Astrocyte of the cerebellum (primary cell): ENCODE measurements at regions not wholly inside any gene's neighbourhood (a gene's known extent, or its start where the extent isn't known, plus 50 kb on each side); places are given as distances from the start of the nearest gene placed in this dataset.

Experiments
- DNase-seq: peaks from one replicate; pipeline ENCODE4 v3.0.0-alpha.2; 2011; ENCODE audit warnings: low read depth
- H3K4me3 ChIP-seq: 2 replicates; pipeline ENCODE4 v1.5.1; 2011; ENCODE audit warnings: mild to moderate bottlenecking, low read depth, low read length, moderate library complexity
- CTCF ChIP-seq: IDR thresholded peaks from 2 replicates; pipeline ENCODE4 v1.5.1; 2012; ENCODE audit warnings: low read length, low read depth, moderate library complexity, mild to moderate bottlenecking; ENCODE audit errors: missing control alignments
- in situ Hi-C: cut with HindIII; loops from 2 replicates; pipeline ENCODE4 v1.10.0; 2017; ENCODE audit warnings: low sequenced_read_pairs

GRCh38 chr7:113664867-113665266 is 253.9 kb downstream of the PPP1R3A start:
- in situ Hi-C loops = no loop called here
- H3K4me3 ChIP-seq = no peak overlapping the region
- no peak for TF ChIP-seq CTCF
- DNase-seq = no peak

- TF ChIP-seq CTCF = no peak
- H3K4me3 ChIP-seq = no peak overlapping the region
- no peak for DNase-seq
- in situ Hi-C loops = no loop called here
These were observed 259.4 kb downstream of the PPP1R3A start for GRCh38 chr7:113659416-113659815.

- in situ Hi-C loops = no loop called here
- TF ChIP-seq CTCF = no peak
- no peak for DNase-seq
- no peak overlapping the region for H3K4me3 ChIP-seq
These were observed 261.2 kb downstream of the PPP1R3A start for GRCh38 chr7:113657603-113658002.

- DNase-seq = peak; percentile 12
- no peak overlapping the region for H3K4me3 ChIP-seq
- TF ChIP-seq CTCF = no peak
- in situ Hi-C loops = no loop called here
These were observed 266.3 kb downstream of the PPP1R3A start for GRCh38 chr7:113652501-113652900.

GRCh38 chr7:113649556-113649955 is 269.3 kb downstream of the PPP1R3A start:
- no peak overlapping the region for H3K4me3 ChIP-seq
- DNase-seq = no peak
- in situ Hi-C loops = no loop called here
- TF ChIP-seq CTCF = no peak

GRCh38 chr7:113639221-113639620 is 279.6 kb downstream of the PPP1R3A start:
- no peak for DNase-seq
- in situ Hi-C loops = no loop called here
- TF ChIP-seq CTCF = no peak
- no peak overlapping the region for H3K4me3 ChIP-seq
